SH-SY5Y (cell line): ENCODE measurements at regions not wholly inside any gene's neighbourhood (a gene's known extent, or its start where the extent isn't known, plus 50 kb on each side); places are given as distances from the start of the nearest gene placed in this dataset.

Experiments
- GATA2 ChIP-seq: IDR thresholded peaks from 2 replicates; pipeline ENCODE4 v1.6.1; 2011; ENCODE audit warnings: mild to moderate bottlenecking, low read depth, low read length
- GATA3 ChIP-seq: IDR thresholded peaks from 2 replicates; pipeline ENCODE4 v1.6.1; 2011; ENCODE audit warnings: low read depth, mild to moderate bottlenecking, low read length, moderate library complexity

- TF ChIP-seq GATA2 (no peak), GATA3 (no peak)
Measured at GRCh38 chr5:89016741-89017303, 133.8 kb upstream of the MEF2C start.

- TF ChIP-seq GATA3 (no peak), GATA2 (no peak)
Measured at GRCh38 chr5:89015409-89015808, 132.4 kb upstream of the MEF2C start.

DNA sequence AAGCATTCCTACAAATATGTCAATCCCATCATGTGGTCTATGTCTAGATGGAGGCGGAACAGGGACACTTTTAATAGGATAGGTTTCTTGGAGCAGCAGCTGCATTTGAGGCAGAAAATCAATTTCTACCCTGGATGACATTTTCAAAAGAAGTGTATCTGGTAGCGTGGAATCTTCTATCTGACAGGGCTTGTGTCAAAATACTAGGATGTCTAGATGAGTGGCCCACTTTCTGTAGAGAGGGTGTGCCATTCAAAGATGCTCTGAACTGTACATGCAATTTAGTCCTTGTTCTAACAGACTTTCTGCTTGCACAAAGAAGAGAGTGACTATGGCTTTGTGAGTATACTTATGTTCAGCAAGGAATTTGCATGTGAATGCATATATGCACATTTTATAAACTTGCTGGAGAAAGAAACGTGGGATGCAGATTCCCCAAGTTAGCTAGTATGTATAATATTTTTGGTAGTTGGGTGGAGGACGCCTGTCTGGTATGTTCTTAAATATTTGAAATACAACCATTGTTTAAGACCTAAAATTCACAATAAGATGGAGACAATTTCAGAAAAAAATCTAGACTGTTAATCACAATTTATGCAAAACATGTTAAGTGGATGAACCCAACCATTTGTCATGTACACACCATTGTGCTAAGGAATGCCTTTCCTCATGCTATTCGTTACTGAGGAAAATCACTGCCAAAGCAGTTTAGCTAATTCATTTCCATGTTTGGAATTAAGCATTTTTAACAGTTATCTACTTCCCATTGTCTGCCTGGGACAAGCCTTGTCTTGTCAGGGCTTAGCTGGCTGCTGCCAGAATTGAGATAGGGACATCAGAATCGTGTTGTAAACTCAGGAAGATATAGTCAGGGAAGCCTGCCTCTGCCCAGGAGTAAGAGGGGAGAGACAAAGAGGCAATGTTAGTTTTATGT lies 129.1 kb upstream of the MEF2C start:
- TF ChIP-seq GATA2 (no peak), GATA3 (no peak)

DNA sequence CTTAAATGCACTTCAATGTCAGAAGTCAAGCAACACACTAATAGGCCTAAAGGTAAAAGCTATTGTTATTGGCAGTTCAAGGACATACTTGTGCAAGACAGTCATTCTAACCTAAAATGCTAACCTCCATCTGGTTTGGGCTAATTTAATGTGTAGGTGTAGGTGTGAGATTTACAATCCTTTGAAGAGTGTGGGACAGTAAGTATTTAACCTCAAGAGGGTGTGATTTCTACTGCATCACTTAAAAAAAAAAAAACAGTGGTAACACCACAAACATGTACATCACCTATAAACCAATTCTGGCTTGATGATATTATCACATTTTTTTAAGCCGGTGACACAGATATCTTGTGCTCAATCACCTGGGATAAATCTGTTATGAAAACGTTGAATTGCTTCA lies 127.5 kb upstream of the MEF2C start:
- no peak for TF ChIP-seq GATA3
- TF ChIP-seq GATA2 = no peak

DNA sequence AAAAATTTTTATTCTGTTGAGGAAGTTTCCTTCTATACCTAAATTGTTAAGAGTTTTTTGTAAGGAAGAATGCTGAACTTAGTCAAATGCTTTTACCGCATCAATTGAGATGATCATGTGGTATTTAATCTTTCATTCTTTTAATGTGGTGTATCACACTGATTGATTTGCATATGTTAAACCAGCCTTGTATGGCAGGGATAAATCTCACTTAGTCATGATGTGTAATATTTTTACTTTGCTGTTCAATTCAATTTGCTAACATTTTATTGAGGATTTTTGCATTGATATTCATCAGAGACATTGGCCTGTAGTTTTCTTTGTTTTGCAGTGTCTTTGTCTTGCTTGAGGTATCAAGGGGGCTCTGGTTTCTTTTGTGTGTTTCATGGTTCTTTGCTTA lies 125.3 kb upstream of the MEF2C start:
- TF ChIP-seq GATA3 = no peak

- TF ChIP-seq GATA2 = no peak
Measured at GRCh38 chr5:89005990-89006389, 123.0 kb upstream of the MEF2C start.

GRCh38 chr5:89004379-89004778 lies 121.4 kb upstream of the MEF2C start:
- TF ChIP-seq GATA3 (no peak), GATA2 (no peak)

- TF ChIP-seq GATA3 = no peak
- no peak for TF ChIP-seq GATA2
Measured at GRCh38 chr5:89003563-89004036, 120.6 kb upstream of the MEF2C start.

- no peak for TF ChIP-seq GATA3
Measured at GRCh38 chr5:88999853-89000252, 116.9 kb upstream of the MEF2C start.

GRCh38 chr5:88997937-88998336 lies 115.0 kb upstream of the MEF2C start:
- no peak for TF ChIP-seq GATA2
- TF ChIP-seq GATA3 = no peak

DNA sequence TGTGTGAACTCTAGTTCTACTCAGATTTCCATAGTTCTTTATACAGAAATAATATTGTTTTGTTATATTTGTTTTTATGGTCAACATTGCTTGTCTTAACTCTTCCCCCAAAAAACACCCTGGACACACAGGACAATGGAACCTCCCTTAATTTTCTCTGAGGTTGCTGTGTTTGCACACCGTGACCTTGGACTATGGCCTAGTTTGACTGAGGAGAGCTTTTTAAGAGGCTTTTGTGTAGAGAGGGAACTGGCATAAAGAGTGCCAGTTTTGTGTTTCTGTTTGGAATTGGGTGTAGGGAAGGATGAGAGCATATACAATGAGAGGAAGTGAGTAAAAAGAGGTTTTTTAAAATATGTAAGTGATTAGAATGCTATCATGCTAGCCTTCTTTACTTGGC lies 101.1 kb upstream of the MEF2C start:
- TF ChIP-seq GATA3 (no peak), GATA2 (no peak)

DNA sequence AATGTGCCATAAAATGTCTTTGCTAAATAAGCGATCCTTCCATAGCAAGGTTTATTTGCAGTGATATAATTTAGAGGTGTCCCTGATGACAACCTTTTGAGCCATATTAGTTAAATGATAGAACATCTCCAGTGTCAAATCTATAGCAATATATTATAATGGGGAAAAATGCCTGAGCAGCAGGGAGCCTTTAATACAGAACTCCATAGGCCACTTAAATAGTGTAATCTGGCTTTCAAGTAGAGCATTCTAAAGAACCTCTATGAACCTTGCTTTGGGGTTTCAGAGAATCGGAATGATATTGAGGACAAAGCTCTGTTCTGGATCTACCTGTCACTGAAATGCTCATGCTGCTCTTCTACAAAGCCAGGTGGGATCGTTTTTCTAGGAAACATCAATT lies 96.7 kb upstream of the MEF2C start:
- no peak for TF ChIP-seq GATA2
- no peak for TF ChIP-seq GATA3

DNA sequence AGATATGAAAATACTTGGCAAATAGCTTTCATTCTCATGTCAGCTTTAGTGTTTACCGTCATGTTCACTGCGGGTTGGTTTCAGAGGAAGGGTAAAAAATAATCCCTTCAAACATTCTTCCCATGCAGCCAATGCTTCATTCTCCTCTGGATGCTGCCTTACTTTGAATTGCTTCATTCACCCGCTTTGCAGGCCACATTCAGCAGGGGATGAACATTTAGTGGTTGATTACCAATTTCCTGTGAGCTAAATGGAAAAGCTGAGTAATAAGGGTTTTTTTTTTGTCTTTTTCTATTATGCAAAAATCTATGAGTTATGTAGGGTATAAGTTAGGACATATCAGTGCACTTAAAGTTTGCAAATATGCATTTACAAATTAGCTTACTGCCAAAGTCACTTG lies 96.3 kb upstream of the MEF2C start:
- TF ChIP-seq GATA2 = no peak
- TF ChIP-seq GATA3 = no peak

DNA sequence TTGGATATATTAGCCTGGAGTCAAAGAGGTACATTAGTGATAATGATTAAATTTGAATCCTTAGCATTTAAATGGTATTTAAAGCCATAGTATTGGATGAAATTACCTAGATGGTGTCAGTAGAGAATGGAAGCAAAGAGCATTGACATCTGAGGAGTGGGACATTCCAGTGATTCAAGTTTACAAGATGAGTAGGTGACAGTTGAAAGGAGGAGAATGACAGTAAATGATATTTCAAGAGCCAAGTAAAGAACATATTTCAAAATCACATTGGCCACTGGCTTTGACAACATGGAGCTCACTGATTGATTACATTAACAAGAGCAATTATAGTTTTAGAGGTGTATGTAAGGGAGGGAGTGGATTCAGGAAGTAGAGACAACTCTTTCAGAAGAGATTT lies 93.9 kb upstream of the MEF2C start:
- TF ChIP-seq GATA3 (no peak), GATA2 (no peak)
